Calu3 (cell line): ENCODE measurements at regions not wholly inside any gene's neighbourhood (a gene's known extent, or its start where the extent isn't known, plus 50 kb on each side); places are given as distances from the start of the nearest gene placed in this dataset.
A peak's percentile ranks its signal among the peaks of the same experiment; 100 is the strongest.

Source experiments
- BruUV-seq: library from RNA; stranded (reverse); fragments of 400-500 nt; replicated peaks from 2 replicates; lab custom pipeline; 2021; lab: Mats Ljungman, UMichigan
- CTCF ChIA-PET: fragments of 300-600 bp; sonication (Branson Sonifier 250); formaldehyde crosslinking; loops from one replicate; lab custom pipeline; 2022; ENCODE audit warnings: antibody characterized with exemption; lab: Charles Lee
- DNase-seq: peaks from one replicate; pipeline ENCODE4 v3.0.0; 2022
- H3K27ac Mint-ChIP-seq: one replicate; pipeline ENCODE4 v1.8.0; 2022; ENCODE audit warnings: mixed read lengths; ENCODE audit not compliant: unreplicated experiment
- H3K27me3 Mint-ChIP-seq: one replicate; pipeline ENCODE4 v1.8.0; 2022; ENCODE audit warnings: mixed read lengths; ENCODE audit not compliant: unreplicated experiment
- H3K36me3 Mint-ChIP-seq: one replicate; pipeline ENCODE4 v1.8.0; 2022; ENCODE audit warnings: mild to moderate bottlenecking, moderate library complexity, mixed read lengths; ENCODE audit not compliant: insufficient read depth, unreplicated experiment
- H3K4me1 Mint-ChIP-seq: one replicate; pipeline ENCODE4 v1.8.0; 2022; ENCODE audit warnings: mild to moderate bottlenecking, low read depth, mixed read lengths; ENCODE audit not compliant: unreplicated experiment
- H3K4me3 Mint-ChIP-seq: one replicate; pipeline ENCODE4 v1.8.0; 2022; ENCODE audit warnings: mild to moderate bottlenecking, low read depth, moderate library complexity, mixed read lengths; ENCODE audit not compliant: unreplicated experiment
- H3K9me3 Mint-ChIP-seq: one replicate; pipeline ENCODE4 v1.8.0; 2022; ENCODE audit warnings: low read depth, mixed read lengths; ENCODE audit not compliant: unreplicated experiment
- CTCF ChIP-seq: fragments of 200-600 bp; IDR thresholded peaks from one replicate; pipeline ENCODE4 v1.8.0; 2022; ENCODE audit warnings: antibody characterized with exemption; ENCODE audit not compliant: unreplicated experiment
- intact Hi-C: fragments of 100-400 bp; cut with micrococcal nuclease; formaldehyde crosslinking; loops from one replicate; pipeline ENCODE4 v1.10.0; 2022; ENCODE audit not compliant: unreplicated experiment

GRCh38 chr13:107866032-107866940 is 349.1 kb downstream of the LIG4 start:
- H3K4me1 Mint-ChIP-seq = peaks cover 7% of the 10 kb centered on the region
- H3K4me3 Mint-ChIP-seq = peak overlapping the region; percentile 75
- DNase-seq = peak; percentile 6
- intact Hi-C loops = loop anchor here (5.0 to 10.0 kb wide), 3 partner anchors 121 to 659 kb away; no protein-coding TSS in a partner anchor
- no TSS peak for BruUV-seq
- no peak for TF ChIP-seq CTCF
- H3K27me3 Mint-ChIP-seq = no peaks in the 10 kb centered on the region
- H3K36me3 Mint-ChIP-seq = peaks cover 27% of the 10 kb centered on the region
- no peak overlapping the region for H3K27ac Mint-ChIP-seq
- CTCF ChIA-PET = no interaction called here
- no peaks in the 10 kb centered on the region for H3K9me3 Mint-ChIP-seq

GRCh38 chr13:107865643-107866031 is 349.7 kb downstream of the LIG4 start:
- intact Hi-C loops = loop anchor here (5.0 to 10.0 kb wide), 3 partner anchors 121 to 658 kb away; no protein-coding TSS in a partner anchor
- no TSS peak for BruUV-seq
- TF ChIP-seq CTCF = no peak
- Mint-ChIP-seq H3K4me3 (peak overlapping the region; percentile 75), H3K27ac (no peak overlapping the region), H3K4me1 (peaks cover 7% of the 10 kb centered on the region), H3K27me3 (no peaks in the 10 kb centered on the region), H3K36me3 (peaks cover 27% of the 10 kb centered on the region), H3K9me3 (no peaks in the 10 kb centered on the region)
- CTCF ChIA-PET = no interaction called here
- no peak for DNase-seq

- Mint-ChIP-seq H3K4me1 (peaks cover 5% of the 10 kb centered on the region), H3K4me3 (peak overlapping the region; percentile 75), H3K27me3 (no peaks in the 10 kb centered on the region), H3K9me3 (no peaks in the 10 kb centered on the region), H3K36me3 (peaks cover 27% of the 10 kb centered on the region), H3K27ac (no peak overlapping the region)
- no peak for TF ChIP-seq CTCF
- intact Hi-C loops = loop anchor here (5.0 to 10.0 kb wide), 3 partner anchors 120 to 658 kb away; no protein-coding TSS in a partner anchor
- DNase-seq = no peak
- CTCF ChIA-PET = no interaction called here
- no TSS peak for BruUV-seq
Measured at GRCh38 chr13:107865318-107865575, 350.1 kb downstream of the LIG4 start.

- intact Hi-C loops = loop anchor here (5.0 to 10.0 kb wide), 3 partner anchors 120 to 657 kb away; no protein-coding TSS in a partner anchor
- CTCF ChIA-PET = no interaction called here
- peak; percentile 8 for DNase-seq
Measured at GRCh38 chr13:107864543-107865317, 350.6 kb downstream of the LIG4 start.

More at GRCh38 chr13:107864543-107865317, 350.6 kb downstream of the LIG4 start:
- TF ChIP-seq CTCF = no peak
- H3K4me3 Mint-ChIP-seq = peak overlapping the region; percentile 75
- no peaks in the 10 kb centered on the region for H3K9me3 Mint-ChIP-seq
- H3K36me3 Mint-ChIP-seq = peaks cover 27% of the 10 kb centered on the region
- H3K27me3 Mint-ChIP-seq = no peaks in the 10 kb centered on the region
- no peak overlapping the region for H3K27ac Mint-ChIP-seq
- BruUV-seq = no TSS peak
- H3K4me1 Mint-ChIP-seq = no peaks in the 10 kb centered on the region
